Skeletal muscle cell (primary cell): ENCODE measurements at regions not wholly inside any gene's neighbourhood (a gene's known extent, or its start where the extent isn't known, plus 50 kb on each side); places are given as distances from the start of the nearest gene placed in this dataset.

Experiments used
- DNase-seq: peaks from one replicate; pipeline ENCODE4 v3.0.0-alpha.2; 2010; ENCODE audit warnings: low read depth
- H3K4me3 ChIP-seq: 2 replicates; pipeline ENCODE4 v1.5.1; 2011; ENCODE audit warnings: low read depth, mild to moderate bottlenecking, control low read depth, low read length, moderate library complexity

- DNase-seq, result no peak
- H3K4me3 ChIP-seq, result no peak overlapping the region
These were observed 51.1 kb upstream of the UGT8 start for GRCh38 chr4:114547340-114548134.
